Activated CD4-positive, alpha-beta T cell treated with anti-CD3 and anti-CD28 coated beads for 24 hours (primary cell): ENCODE measurements at regions not wholly inside any gene's neighbourhood (a gene's known extent, or its start where the extent isn't known, plus 50 kb on each side); places are given as distances from the start of the nearest gene placed in this dataset.

Experiments used
- DNase-seq, 2 donors: peaks; one replicate each; pipeline ENCODE4 v3.0.0-alpha.2; 2020; ENCODE audit warnings: low read depth in 2 of 2

DNA sequence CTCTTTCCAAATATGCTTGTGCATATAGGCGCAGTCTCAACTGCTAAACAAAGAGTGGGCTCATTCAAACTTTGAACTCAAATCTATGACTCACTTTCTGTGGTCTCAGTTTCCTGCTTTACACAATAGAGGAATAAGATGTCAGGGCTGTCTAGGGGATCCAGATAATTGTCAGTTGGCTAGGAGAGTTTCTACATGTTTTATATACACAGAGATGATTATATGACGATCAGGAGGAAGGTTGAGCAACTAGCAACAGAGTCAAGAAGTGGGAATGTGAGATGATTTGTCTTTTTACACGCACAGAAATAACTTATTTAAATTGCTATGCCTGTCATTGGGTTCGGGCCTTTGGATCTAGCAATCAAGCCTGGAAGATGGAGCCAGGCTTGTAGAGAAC is 299.4 kb upstream of the LYPLAL1 start:
- no peak for DNase-seq

DNA sequence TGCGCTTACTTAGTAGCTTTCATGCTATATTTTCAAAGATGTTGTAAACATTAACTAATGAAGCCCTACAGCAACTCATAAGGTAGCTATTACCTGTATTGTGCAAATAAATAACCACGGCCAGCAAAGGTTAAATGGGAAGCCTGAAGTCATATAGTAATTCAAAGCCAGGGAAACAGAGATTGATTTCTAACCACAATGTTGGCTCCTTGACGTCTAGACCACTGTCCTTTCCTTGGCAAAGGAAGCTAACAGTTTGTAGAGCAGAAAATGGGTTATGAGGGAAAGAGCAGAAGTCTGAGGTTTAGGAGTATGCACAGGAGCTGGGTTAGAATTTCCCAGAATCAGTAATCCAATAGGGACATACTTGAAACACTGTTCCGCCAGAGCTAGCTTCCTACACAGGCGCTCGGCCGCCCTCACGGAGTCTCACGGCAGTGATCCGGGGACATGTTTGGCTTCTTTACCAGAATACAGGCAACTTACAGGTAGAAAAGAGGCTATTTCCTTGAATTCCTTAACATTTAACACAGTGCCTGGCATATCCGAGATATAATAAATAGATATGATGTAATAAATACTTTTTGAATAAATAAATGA is 298.8 kb upstream of the LYPLAL1 start:
- DNase-seq, result no peak

DNA sequence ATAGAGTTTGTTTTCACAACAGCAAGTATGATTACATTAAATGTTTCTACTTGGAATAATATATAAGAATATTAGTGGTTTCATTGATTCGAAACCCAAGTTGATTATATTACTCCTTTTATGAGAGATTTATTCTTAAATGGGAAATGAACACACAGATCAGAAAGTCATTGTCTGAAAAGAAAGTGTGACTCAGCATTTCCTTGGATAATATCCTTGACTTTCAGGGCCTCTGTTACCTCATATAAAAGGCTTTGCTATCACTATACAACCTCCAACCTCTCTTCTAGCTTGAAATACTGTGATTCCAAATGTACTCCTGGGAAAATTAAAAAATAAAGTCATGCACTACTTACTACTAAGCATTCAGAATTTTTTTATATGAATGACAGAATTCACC is 295.3 kb upstream of the LYPLAL1 start:
- DNase-seq, result no peak

DNA sequence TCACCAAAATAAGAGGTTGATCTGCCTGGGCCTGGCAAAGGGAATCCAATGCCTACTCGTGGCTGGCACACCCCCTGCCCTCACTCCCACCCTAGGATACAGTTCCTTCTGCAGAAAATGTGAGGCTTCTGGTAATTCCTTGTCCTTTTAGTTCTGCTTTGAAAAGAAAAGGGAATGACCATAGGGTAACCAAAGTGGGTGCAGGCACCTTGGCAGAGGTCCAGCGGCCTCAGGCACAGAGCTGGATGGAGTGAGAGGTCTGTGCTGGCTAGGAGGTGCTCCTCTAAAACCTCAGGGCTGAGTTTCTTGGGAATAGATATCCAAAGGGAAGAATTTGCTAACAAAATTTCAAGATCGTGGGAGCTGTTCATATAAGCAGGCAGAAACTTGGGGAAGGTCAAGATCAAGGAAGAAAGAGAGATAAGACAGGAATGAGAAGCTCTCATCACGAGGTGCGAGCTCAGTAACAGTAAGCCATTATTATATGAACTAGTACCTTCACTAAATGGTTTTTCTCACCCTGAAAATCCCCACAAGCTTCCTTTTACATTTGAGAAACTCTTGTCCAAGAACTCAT is 293.1 kb upstream of the LYPLAL1 start:
- no peak for DNase-seq

DNA sequence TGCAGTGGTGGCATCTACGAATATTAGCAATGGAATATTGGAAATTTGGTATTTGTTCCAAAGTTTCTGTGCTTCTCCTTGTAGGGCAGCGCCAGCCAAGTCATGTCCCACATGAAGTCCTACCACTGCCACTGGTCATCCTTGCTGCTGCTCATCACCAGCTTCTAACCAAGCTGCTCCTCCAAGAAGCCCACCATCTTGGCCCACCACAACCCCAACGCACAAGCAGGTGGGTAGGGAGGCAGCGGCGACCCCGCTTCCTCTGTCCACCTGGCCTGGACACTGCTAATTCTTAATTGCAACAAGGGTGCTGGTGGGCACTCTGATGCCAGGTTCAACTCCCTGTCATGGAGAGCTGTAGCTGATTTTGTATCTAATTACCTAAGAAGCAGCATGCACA is 291.2 kb upstream of the LYPLAL1 start:
- no peak for DNase-seq

DNA sequence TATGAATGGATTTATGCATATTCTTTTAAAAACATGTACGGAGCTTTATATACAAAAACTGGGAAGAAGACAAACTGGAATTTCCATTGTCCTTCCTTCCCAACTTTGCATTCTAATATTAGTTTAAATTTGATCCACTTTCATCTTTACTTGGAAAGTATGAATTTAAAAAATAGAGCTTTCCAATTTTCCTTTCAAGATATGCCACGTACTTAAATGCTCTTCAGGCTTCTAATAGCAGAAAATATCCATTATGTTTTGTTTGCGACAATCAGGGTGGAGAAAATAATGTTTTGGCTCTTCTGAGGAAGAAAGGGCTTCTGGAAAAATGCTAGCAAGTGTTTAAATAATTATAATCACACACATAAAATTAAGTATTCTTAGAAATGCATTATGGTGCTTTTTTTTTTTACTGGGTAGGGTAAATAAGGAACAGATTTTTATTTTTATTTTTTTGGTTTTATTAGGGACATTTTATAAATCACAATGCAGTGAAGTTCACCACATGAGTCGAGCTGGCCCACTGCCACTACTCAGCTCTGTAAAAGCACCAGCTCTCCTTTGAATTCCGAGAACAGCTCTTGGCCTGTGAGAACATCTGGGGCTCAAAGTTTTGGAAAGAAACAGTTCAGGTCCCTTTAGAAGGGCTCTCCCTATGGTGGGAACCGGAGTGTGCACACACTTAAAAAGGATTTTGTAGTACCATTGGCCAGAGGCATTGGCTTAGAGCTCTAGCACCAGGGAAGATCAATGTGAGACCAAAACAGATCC is 287.4 kb upstream of the LYPLAL1 start:
- no peak for DNase-seq

DNA sequence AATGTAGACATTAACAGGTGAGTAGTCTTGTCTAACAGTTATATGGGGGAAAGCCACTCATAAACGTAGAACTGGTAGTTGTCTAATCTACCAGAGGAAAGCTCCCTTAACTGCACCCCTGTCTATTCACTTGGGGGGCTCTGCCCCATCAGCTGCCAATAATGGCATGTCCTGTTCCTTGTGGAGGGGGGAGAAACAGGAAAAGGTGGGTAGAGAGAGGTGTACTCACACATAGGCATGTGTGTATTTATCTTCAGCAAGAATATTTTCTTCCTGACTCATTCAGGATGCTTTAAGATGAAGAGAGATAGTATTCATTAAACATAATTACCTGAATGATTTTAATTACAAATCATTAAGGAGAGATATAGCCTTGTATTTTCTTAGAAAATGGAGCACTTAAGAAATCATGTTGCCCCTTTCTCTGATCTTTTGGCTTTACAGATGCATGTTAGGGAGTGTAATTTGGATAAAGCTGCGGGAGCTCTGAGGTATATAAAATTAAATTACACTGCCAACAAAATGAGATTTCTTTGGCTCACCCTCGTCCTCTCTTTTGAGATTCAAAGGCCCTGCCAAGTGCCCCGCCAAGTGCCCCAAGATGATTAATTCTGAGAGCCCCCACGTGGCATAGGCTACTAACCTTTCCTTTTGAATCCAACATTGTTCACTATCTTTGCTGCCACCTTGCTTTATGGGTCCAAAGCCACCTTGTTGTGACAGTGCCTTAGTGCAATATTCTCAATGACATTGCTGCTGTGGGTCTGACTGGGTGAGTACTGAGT is 286.3 kb upstream of the LYPLAL1 start:
- no peak for DNase-seq

DNA sequence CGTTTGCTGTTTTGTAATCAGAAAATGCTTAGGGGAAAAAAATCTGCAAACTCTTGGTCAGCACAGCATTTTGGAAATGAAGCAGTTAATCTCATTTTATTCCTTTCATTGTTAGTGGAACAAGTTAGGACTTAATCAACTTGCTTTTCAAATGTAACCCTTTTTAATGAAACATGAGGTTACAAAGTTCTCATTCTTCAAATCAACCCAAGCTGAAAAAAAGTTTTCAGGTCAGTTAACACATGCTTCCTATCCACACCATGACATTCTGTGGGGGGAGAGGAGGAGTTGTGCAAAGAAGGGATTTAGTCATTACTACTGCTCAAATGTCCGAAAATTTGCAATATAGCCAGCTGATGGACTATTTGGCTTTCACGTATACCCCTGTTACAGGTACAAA is 283.2 kb upstream of the LYPLAL1 start:
- no peak for DNase-seq

DNA sequence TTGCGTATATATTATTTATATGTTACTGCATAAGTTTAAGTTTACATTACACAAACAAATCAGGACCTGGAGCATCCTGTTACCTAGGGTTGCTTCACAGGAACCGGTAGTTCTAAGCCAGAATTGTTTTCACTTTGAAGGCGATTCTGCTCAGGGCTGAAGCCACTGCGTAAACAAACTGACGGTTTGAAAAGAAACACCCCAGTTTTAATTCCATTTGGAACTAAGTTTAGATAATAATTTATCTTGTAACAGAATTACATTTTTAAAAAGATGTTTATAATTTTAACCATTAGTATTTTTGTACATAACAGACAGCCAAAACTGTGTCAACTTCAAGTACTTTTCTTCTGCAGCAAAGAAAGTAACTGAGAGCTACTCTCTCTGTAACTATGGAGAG is 282.1 kb upstream of the LYPLAL1 start:
- no peak for DNase-seq

DNA sequence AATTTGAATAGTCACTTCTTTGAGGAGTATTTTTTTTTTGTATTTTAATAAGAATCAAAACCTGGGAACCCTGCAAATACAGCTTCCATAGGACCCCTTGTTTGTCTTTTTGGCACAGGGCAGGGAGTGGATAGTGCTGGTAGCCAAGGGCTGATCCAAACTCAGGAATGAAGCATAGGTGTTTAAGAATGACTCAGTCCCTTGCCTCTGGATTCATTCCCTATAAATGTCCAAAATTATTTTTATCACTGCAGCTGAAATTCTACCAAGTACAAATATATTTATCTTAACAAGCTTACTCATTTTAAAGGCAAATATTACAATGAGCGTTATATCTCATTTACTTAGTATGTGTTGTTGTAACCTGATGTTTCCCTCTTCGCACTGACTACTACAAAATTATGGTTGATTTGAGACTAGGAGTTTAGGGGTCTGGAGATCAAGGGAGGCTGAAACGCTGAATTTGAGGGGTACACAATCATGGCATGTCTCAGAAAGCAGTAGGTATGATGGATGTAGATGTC is 278.6 kb upstream of the LYPLAL1 start:
- DNase-seq, result no peak

DNA sequence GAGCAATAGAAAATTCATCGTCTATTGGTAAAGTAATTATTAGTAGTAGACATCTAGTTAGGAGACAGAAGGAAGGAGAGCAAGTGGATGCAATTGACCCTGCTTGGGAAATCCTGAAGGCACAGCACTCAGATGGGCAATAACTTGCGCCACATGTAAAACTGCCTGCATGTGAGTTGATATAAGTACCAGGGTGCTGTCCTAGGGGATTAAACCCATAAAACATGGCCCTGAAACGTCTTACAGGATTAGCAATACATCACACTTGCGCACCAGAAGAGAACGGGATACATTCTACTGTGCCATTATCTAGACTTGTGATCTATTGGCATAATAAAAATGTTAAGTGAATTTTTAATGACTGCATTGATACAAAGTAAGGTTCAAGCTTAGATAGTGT is 277.5 kb upstream of the LYPLAL1 start:
- DNase-seq, result no peak

DNA sequence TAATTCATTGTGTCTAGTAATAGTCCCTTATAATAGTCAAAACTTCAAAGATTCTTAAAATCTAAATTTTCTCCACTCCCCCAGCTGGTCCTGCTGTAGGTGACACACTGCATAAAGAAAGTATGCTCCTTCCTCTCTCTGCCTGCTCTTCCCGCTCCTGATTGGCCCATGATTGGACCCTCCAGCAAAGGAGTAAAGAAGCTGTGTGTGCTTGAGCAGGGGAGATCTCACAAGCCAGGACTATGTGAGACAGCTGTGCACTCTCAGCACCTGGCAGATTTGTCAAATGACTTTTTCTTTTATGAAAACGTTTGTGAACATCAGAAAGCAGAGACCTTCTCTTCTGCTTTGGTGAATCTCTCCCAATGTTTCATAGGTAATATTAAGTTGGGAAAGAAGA is 274.8 kb upstream of the LYPLAL1 start:
- no peak for DNase-seq

DNA sequence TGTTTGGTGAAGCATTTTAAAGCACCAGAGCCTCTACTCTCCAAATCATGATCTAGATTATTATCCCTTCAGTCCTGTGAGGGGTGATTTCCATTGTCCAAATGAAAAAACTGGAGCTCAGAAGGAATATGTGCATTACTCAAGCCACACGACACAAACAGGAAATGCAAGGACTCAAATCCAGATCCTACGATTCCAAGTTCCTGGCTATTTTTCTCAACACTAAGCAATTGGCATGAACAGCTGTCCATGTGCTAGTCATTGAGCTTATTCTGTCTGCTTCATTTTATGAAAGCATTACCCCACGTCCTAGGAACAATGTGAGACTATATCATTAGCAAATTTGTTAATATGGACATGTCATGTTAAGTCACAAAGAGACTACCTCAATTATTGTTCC is 273.1 kb upstream of the LYPLAL1 start:
- DNase-seq, result no peak

DNA sequence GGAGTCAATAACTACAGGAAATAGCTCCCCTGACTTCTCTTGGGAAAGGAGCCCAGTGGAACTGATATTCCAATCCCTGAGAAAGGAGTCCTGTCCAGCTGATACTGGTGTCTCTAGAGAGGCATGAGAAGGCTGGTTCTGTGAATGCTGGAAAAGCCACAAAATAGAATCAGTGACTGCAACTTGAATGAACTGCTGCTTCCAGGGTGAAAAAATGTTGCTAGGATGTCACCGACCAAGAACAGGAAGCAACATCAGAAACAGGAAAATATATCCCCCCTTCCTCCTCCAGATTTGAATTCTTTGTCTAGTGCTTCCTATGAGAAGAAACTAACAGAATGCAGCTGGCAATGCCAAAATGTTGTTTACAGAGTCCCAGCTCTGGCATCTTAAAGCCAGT is 269.3 kb upstream of the LYPLAL1 start:
- DNase-seq, result no peak

DNA sequence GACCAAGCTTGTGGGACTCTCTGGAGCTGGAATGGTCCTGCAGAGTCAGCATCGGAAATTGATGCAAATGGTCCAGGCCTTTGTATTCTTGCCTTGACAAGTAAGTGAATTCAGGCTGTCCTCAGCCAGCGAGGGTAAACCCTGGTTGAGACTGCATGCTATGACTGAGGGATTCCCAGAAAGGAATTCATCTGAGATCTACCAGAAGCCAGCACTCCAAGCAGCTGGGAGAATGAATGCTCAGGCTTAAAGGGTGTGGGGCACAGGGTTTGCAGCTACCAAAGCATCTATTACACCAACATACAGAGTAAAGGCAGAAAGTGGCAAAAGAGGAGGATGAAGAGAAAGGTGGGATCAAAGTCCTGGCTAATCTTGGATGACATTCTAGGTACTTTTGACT is 257.0 kb upstream of the LYPLAL1 start:
- DNase-seq, result no peak

DNA sequence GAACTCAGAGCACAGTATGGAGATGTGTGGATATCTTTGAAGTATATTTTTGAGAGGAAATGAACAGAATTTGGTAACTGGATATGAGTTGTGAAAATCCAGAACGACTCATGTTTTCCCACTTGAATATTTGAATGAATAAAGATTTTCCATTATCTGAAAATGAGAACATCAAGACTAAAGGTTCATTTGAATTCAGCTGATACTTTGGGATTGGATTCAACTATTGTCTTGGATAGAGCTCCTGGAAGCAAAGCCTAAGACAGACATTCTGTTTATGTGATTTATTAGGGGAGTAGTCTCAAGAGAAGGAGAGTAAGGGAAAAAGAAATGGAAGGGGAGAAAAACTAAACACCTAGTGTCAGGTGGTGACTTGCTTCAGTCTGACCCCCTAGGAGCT is 256.0 kb upstream of the LYPLAL1 start:
- DNase-seq, result no peak

DNA sequence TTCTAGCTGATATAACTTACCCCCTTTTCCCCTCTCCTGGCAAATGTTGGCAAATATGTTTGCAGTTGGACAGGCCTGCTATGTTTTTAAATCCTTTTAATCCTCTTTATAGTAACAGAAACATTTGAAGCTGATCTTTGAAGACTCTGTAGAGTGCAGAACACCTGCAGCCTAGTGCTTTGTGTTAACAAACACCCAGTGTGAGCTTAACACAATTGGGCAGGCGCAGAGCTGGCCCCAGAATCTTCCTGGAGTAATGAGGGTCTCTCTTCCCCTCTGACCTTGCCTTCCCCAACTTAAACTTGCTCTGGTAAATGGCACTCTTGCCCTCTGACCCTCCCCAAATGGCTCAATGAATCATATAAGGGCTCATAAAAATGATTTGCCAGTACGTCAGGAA is 247.9 kb upstream of the LYPLAL1 start:
- no peak for DNase-seq

DNA sequence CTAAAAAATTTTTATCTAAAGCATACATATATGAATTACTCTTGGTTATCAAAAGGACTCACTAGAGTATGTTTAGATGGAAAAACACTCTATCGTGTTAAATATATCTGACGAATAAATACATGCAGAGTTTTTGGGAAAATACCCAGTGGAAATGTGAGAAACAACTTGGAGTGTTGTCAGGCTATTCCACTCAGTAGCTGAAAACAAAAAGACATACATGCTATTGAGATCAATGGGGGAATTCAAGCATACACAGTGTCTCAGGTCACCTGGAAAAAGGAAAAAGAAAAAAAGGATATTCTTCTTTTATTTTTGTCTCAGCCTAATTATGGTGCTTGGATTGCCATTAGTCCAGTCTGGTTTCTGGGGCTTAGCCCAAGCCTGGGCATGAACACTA is 247.0 kb upstream of the LYPLAL1 start:
- DNase-seq, result no peak

DNA sequence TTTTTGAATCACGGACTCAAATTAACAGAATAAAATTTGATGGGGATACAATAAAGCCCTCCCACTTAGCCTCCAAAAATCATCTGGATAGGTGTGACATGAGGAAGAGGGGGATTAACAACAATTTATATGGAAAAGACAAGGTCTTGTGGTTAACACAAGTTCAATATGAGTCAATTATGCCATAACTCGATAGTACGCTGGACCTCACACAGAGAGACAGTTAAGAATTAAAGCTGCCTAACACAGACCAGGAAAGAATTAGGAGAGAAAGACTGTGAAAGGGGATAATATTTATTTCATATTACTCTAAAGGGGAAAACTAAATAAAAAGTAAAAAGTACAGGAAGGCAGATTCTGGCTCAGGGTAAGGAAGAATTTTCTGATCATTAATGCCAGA is 243.7 kb upstream of the LYPLAL1 start:
- no peak for DNase-seq

DNA sequence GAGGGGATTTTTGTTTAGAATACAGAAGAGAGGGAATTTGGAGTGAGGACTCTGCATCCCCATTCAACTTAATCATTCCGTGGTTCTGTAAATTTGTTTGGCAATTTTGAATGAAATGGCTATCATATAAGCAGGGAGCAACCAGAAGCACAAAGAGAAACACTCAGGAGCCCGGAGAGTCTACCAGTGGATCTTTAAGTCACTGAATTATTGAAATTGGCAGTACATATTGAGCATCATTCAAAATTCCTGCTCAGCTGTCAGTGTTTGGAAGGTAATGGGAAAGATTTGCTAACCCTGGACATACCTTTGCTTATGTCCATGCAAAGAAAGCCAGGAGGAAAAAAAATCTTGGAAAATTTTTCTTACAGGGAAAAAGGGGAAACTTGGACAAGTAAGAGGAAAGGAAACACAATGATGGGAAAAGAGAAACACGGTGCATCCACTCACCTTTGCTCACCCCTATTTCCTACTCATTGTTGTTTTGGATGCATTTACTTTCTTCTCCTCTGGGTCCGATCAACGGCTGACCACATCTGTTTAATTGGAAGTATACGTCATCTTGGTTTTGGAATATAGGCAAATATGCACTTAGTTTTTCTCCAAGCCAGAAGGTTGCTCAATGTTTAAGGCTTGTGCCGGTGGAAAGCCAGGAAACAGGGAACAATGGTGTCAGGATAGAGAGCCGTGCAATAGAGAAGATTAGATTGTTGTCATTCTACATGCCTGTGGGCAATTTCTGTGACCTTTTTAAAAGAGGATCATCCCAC is 243.0 kb upstream of the LYPLAL1 start:
- DNase-seq, result no peak

DNA sequence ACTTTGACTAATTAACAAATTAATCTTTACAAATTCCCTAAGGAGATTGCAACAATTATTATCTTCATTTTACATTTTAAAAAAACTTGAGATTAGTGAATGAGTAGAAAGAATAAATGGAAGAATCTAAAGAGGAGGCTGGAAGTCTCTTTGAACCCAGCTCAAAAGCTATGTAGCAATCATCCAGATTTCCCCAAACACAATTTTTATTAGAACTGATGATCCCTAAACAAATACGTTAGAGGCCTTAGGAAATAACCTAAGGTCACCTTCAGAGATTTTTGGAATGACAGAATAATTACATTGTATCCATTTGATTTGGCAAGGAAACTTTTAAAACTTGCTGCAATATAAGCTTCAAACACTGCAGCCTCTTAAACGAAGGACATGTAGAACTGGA is 242.4 kb upstream of the LYPLAL1 start:
- DNase-seq, result no peak

DNA sequence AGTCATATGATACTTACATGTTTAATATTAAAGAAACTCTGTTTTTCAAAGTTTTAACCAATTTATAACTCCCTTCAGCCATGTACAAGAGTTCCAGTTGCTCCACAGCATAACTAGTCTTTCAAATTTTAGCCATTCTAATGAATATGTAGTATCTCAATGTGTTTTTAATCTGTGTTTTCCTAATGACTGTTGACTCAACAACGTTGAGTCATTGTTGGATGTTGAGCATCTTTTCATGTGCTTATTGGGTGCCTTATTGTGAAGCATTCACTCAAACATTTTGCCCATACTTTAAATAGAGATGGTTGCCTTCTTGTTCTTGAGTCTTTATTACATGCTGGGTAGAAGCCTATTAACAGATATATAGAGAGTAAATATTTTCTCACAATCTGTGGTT is 240.2 kb upstream of the LYPLAL1 start:
- DNase-seq, result no peak
